Esophagus muscularis mucosa (tissue), 4 donors: ENCODE measurements at regions not wholly inside any gene's neighbourhood (a gene's known extent, or its start where the extent isn't known, plus 50 kb on each side); places are given as distances from the start of the nearest gene placed in this dataset.

Source experiments
- DNase-seq: peaks from one replicate; pipeline ENCODE4 v3.0.0-alpha.2; 2017; ENCODE audit errors: extremely low spot score
- H3K27ac ChIP-seq, 4 donors: fragments of 200-600 bp; sonication (generic); replicated peaks in 1 of 4; 1 replicate in 3 of 4; 2 replicates in 1 of 4; pipeline ENCODE4 v1.5.1; 2016 to 2019; ENCODE audit warnings: mild to moderate bottlenecking in 1 of 4
- H3K27me3 ChIP-seq, 4 donors: fragments of 200-600 bp; sonication (generic); one replicate each; pipeline versions ENCODE4 v1.5.1 to v1.6.0; 2016 to 2019
- H3K36me3 ChIP-seq, 4 donors: fragments of 200-600 bp; sonication (generic); one replicate each; pipeline ENCODE4 v1.5.1; 2016 to 2019
- H3K4me1 ChIP-seq, 4 donors: fragments of 200-600 bp; sonication (generic); one replicate each; pipeline ENCODE4 v1.5.1; 2016 to 2019
- H3K4me3 ChIP-seq, 4 donors: fragments of 200-600 bp; sonication (generic); 1 replicate in 2 of 4; 2 replicates in 2 of 4; pipeline ENCODE4 v1.5.1; 2016 to 2019; ENCODE audit warnings: mild to moderate bottlenecking in 4 of 4, moderate library complexity in 1 of 4
- H3K9me3 ChIP-seq, 4 donors: fragments of 200-600 bp; sonication (generic); 1 replicate in 3 of 4; 2 replicates in 1 of 4; pipeline ENCODE4 v1.5.1; 2016 to 2019
- EP300 ChIP-seq: sonication (generic); formaldehyde crosslinking; IDR thresholded peaks from one replicate; pipeline ENCODE4 v1.6.1; 2017; ENCODE audit warnings: antibody characterized with exemption
- POLR2A ChIP-seq: fragments of 450-650 bp; IDR thresholded peaks from one replicate; pipeline ENCODE4 v1.6.1; 2017; ENCODE audit warnings: antibody characterized with exemption, moderate library complexity, mild to moderate bottlenecking, low read depth
- POLR2AphosphoS5 ChIP-seq, 2 donors: sonication (generic); formaldehyde crosslinking; IDR thresholded peaks; one replicate each; pipeline ENCODE4 v1.6.1; 2017; ENCODE audit warnings: antibody characterized with exemption in 2 of 2
- WGBS: methylation state at CpG from one replicate; pipeline ENCODE4 v1.1.5; 2018; 5-methylcytosine and 5-hydroxymethylcytosine counted together
- intact Hi-C: fragments of 100-400 bp; cut with DNase I; formaldehyde crosslinking; loops from one replicate; pipeline ENCODE4 v1.15.1; 2023
- TF ChIP-seq, protein P1 (sequence below), 3 experiments: fragments of 200-600 bp in 2 of 3; fragments of 450-650 bp in 1 of 3; sonication (generic) in 2 of 3; IDR thresholded peaks; one replicate each; pipeline ENCODE4 v1.5.1; 2017 to 2019; ENCODE audit warnings: antibody characterized with exemption in 3 of 3, mild to moderate bottlenecking in 2 of 3, moderate library complexity in 1 of 3

- H3K36me3 ChIP-seq: no peaks in the 10 kb centered on the region
- H3K27me3 ChIP-seq: no peaks in the 10 kb centered on the region
- intact Hi-C loops: no loop called here
- H3K9me3 ChIP-seq: peaks cover 0 to 12% (median 2%) of the 10 kb centered on the region in 4 donors
- DNase-seq: peak; percentile 19
- H3K4me1 ChIP-seq: no peaks in the 10 kb centered on the region
- no peak overlapping the region for H3K27ac ChIP-seq
- H3K4me3 ChIP-seq: no peak overlapping the region
- TF ChIP-seq EP300 (no peak), POLR2A (no peak), POLR2AphosphoS5 (IDR thresholded peaks at IDR 0.05) (no peak)
- TF ChIP-seq, protein P1, sequence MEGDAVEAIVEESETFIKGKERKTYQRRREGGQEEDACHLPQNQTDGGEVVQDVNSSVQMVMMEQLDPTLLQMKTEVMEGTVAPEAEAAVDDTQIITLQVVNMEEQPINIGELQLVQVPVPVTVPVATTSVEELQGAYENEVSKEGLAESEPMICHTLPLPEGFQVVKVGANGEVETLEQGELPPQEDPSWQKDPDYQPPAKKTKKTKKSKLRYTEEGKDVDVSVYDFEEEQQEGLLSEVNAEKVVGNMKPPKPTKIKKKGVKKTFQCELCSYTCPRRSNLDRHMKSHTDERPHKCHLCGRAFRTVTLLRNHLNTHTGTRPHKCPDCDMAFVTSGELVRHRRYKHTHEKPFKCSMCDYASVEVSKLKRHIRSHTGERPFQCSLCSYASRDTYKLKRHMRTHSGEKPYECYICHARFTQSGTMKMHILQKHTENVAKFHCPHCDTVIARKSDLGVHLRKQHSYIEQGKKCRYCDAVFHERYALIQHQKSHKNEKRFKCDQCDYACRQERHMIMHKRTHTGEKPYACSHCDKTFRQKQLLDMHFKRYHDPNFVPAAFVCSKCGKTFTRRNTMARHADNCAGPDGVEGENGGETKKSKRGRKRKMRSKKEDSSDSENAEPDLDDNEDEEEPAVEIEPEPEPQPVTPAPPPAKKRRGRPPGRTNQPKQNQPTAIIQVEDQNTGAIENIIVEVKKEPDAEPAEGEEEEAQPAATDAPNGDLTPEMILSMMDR (IDR thresholded peaks at IDR 0.05): no peak
- 93% methylated on average over 3 of the region's 3 CpGs for WGBS
Observed at GRCh38 chr10:16360001-16360400, 76.8 kb upstream of the PTER start.

- intact Hi-C loops: no loop called here
Observed at GRCh38 chr10:16360425-16360824, 76.4 kb upstream of the PTER start.

DNA sequence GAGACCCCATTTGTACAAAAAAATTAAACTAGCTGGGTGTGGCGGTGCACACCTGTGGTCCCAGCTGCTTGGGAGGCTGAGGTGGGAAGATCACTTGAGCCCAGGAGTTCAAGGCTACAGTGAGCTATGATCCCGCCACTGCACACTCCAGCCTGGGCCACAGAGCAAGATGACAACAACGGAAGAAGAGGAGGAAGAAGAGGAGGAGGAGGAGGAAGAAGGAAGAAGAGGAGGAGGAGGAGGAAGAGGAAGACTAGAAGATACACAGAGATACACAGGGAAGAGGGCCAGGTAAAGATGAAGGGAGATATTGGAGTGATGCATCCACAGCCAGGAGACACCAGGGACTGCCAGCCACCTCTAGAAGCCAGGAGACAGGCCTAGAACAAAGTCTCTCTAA is 75.7 kb upstream of the PTER start:
- no peak overlapping the region for H3K27ac ChIP-seq
- H3K27me3 ChIP-seq: no peaks in the 10 kb centered on the region
- H3K4me1 ChIP-seq: no peaks in the 10 kb centered on the region
- peak; percentile 62 for DNase-seq
- TF ChIP-seq POLR2A: no peak
- TF ChIP-seq POLR2AphosphoS5 (IDR thresholded peaks at IDR 0.05): no peak
- no peak for TF ChIP-seq EP300
- TF ChIP-seq, protein P1 (IDR thresholded peaks at IDR 0.05): no peak
- no peak overlapping the region for H3K4me3 ChIP-seq
- peaks cover 0 to 12% (median 2%) of the 10 kb centered on the region in 4 donors for H3K9me3 ChIP-seq
- intact Hi-C loops: no loop called here
- H3K36me3 ChIP-seq: no peaks in the 10 kb centered on the region
- 85% methylated on average over 3 of the region's 3 CpGs for WGBS

More at GRCh38 chr10:16360425-16360824, 76.4 kb upstream of the PTER start:
- H3K4me1 ChIP-seq: no peaks in the 10 kb centered on the region
- no peaks in the 10 kb centered on the region for H3K27me3 ChIP-seq
- no peak overlapping the region for H3K4me3 ChIP-seq
- H3K27ac ChIP-seq: no peak overlapping the region
- DNase-seq: peak; percentile 57
- peaks cover 0 to 12% (median 2%) of the 10 kb centered on the region in 4 donors for H3K9me3 ChIP-seq
- no peaks in the 10 kb centered on the region for H3K36me3 ChIP-seq
- TF ChIP-seq POLR2AphosphoS5 (IDR thresholded peaks at IDR 0.05): no peak
- TF ChIP-seq POLR2A: no peak
- TF ChIP-seq EP300: no peak
- TF ChIP-seq, protein P1 (IDR thresholded peaks at IDR 0.05): no peak

DNA sequence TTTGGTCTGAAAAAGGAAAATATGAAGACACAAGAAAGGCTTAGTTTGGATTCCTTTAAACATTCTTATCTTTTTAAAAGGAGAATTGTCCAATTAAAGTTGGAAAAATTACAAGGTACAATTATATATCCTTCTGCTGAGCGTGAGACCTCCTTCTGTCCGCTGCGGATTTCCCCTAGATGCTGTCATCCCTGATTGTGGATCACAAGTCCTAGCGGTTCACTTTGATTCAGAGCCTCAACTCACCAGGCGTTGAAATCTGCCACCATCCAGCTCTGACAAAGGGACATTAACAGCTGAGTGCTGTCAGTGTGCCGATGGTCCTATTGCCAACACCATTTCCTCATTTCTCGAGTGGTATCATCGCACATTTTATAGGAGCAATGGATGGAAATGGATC is 73.1 kb upstream of the PTER start:
- 85% methylated on average over 8 of the region's 8 CpGs for WGBS
- TF ChIP-seq, protein P1 (IDR thresholded peaks at IDR 0.05): no peak
- intact Hi-C loops: no loop called here
- Histone ChIP-seq H3K36me3 (no peaks in the 10 kb centered on the region), H3K9me3 (peaks cover 0 to 12% (median 2%) of the 10 kb centered on the region in 4 donors), H3K27me3 (peaks cover 0 to 3% (median 0%) of the 10 kb centered on the region in 4 donors), H3K4me3 (no peak overlapping the region), H3K4me1 (no peaks in the 10 kb centered on the region), H3K27ac (no peak overlapping the region)
- peak; percentile 64 for DNase-seq

GRCh38 chr10:16367621-16368292 is 69.1 kb upstream of the PTER start:
- H3K4me3 ChIP-seq: no peak overlapping the region
- intact Hi-C loops: no loop called here
- WGBS: 78% methylated on average over 7 of the region's 7 CpGs
- H3K9me3 ChIP-seq: peaks cover 0 to 5% (median 0%) of the 10 kb centered on the region in 4 donors
- H3K36me3 ChIP-seq: no peaks in the 10 kb centered on the region
- no peaks in the 10 kb centered on the region for H3K4me1 ChIP-seq
- no peak overlapping the region for H3K27ac ChIP-seq
- TF ChIP-seq EP300: no peak
- TF ChIP-seq POLR2A: no peak
- TF ChIP-seq, protein P1 (IDR thresholded peaks at IDR 0.05): no peak
- no peak for TF ChIP-seq POLR2AphosphoS5 (IDR thresholded peaks at IDR 0.05)
- no peak for DNase-seq
- H3K27me3 ChIP-seq: peaks cover 0 to 7% (median 0%) of the 10 kb centered on the region in 4 donors
